ENCODE measurements at regions not wholly inside any gene's neighbourhood (a gene's known extent, or its start where the extent isn't known, plus 50 kb on each side); places are given as distances from the start of the nearest gene placed in this dataset.

GRCh38 chr11:109371444-109372176 is 50.4 kb upstream of the C11orf87 start:
- no peak for DNase-seq
